Chondrocyte (in vitro differentiated cells): ENCODE measurements at regions not wholly inside any gene's neighbourhood (a gene's known extent, or its start where the extent isn't known, plus 50 kb on each side); places are given as distances from the start of the nearest gene placed in this dataset.

Experiments
- DNase-seq: peaks from one replicate; pipeline ENCODE4 v3.0.0; 2021; ENCODE audit warnings: mixed read lengths, low spot score
- H3K27ac Mint-ChIP-seq: one replicate; pipeline ENCODE4 v1.8.0; 2021; ENCODE audit warnings: mild to moderate bottlenecking, moderate library complexity, mixed read lengths; ENCODE audit not compliant: unreplicated experiment
- H3K27me3 Mint-ChIP-seq: 2 replicates; pipeline ENCODE4 v1.8.0; 2021; ENCODE audit warnings: low read depth, mixed read lengths
- H3K36me3 Mint-ChIP-seq: 2 replicates; pipeline ENCODE4 v1.8.0; 2021; ENCODE audit warnings: low read depth, mixed read lengths
- H3K4me1 Mint-ChIP-seq: 2 replicates; pipeline ENCODE4 v1.8.0; 2021; ENCODE audit warnings: low read depth, mild to moderate bottlenecking, mixed read lengths
- H3K4me3 Mint-ChIP-seq: one replicate; pipeline ENCODE4 v1.8.0; 2021; ENCODE audit warnings: mild to moderate bottlenecking, moderate library complexity, mixed read lengths; ENCODE audit not compliant: unreplicated experiment
- H3K9me3 Mint-ChIP-seq: 2 replicates; pipeline ENCODE4 v1.8.0; 2021; ENCODE audit warnings: low read depth, mixed read lengths
- CTCF ChIP-seq: fragments of 200-600 bp; sonication (generic); IDR thresholded peaks from 2 replicates; pipeline ENCODE4 v1.5.0; 2021; ENCODE audit warnings: antibody characterized with exemption, mild to moderate bottlenecking, moderate library complexity

GRCh38 chr5:53360811-53361210 is 119.6 kb upstream of the FST start:
- peak overlapping the region; percentile 93 for H3K27ac Mint-ChIP-seq
- peaks cover 70% of the 10 kb centered on the region for H3K4me1 Mint-ChIP-seq
- H3K4me3 Mint-ChIP-seq = no peak overlapping the region
- H3K27me3 Mint-ChIP-seq = no peaks in the 10 kb centered on the region
- DNase-seq = no peak
- no peak for TF ChIP-seq CTCF
- no peaks in the 10 kb centered on the region for H3K36me3 Mint-ChIP-seq
- H3K9me3 Mint-ChIP-seq = no peaks in the 10 kb centered on the region

GRCh38 chr5:53361708-53362107 is 118.7 kb upstream of the FST start:
- no peak for DNase-seq
- H3K36me3 Mint-ChIP-seq = no peaks in the 10 kb centered on the region
- no peaks in the 10 kb centered on the region for H3K9me3 Mint-ChIP-seq
- no peak for TF ChIP-seq CTCF
- H3K27ac Mint-ChIP-seq = peak overlapping the region; percentile 93
- no peaks in the 10 kb centered on the region for H3K27me3 Mint-ChIP-seq
- H3K4me1 Mint-ChIP-seq = peaks cover 66% of the 10 kb centered on the region
- no peak overlapping the region for H3K4me3 Mint-ChIP-seq

- Mint-ChIP-seq H3K4me1 (peaks cover 60% of the 10 kb centered on the region), H3K27me3 (no peaks in the 10 kb centered on the region), H3K36me3 (no peaks in the 10 kb centered on the region), H3K9me3 (no peaks in the 10 kb centered on the region), H3K27ac (peak overlapping the region; percentile 93), H3K4me3 (no peak overlapping the region)
- TF ChIP-seq CTCF = no peak
- DNase-seq = no peak
Observed at GRCh38 chr5:53362521-53362941, 117.9 kb upstream of the FST start.

DNA sequence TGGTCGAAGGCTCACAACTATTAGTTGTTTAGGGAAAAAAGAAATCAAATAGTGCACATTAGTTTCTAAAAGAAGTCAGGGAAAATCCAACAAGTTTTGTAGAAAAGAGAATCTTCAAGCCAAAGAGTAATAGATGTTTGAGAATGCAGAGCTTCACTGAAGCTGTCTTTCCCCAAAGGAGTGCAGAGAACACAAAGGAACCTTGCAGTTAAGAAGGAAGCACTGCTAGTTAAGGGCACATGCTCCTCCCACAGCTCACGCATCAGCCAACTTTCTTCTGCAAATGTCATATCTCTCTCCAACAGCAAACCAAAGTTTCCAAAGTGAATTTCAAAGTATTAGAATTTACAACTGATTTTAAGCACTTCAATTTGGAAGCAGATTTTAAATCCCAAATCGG is 116.4 kb upstream of the FST start:
- Mint-ChIP-seq H3K27ac (no peak overlapping the region), H3K36me3 (no peaks in the 10 kb centered on the region), H3K9me3 (no peaks in the 10 kb centered on the region), H3K4me1 (peaks cover 51% of the 10 kb centered on the region), H3K27me3 (no peaks in the 10 kb centered on the region), H3K4me3 (no peak overlapping the region)
- TF ChIP-seq CTCF = no peak
- DNase-seq = no peak

- TF ChIP-seq CTCF = no peak
- H3K9me3 Mint-ChIP-seq = no peaks in the 10 kb centered on the region
- no peaks in the 10 kb centered on the region for H3K27me3 Mint-ChIP-seq
- H3K4me3 Mint-ChIP-seq = no peak overlapping the region
- no peak for DNase-seq
- H3K4me1 Mint-ChIP-seq = peaks cover 33% of the 10 kb centered on the region
- no peaks in the 10 kb centered on the region for H3K36me3 Mint-ChIP-seq
- H3K27ac Mint-ChIP-seq = no peak overlapping the region
Observed at GRCh38 chr5:53366245-53366644, 114.2 kb upstream of the FST start.
